ENCODE measurements at regions not wholly inside any gene's neighbourhood (a gene's known extent, or its start where the extent isn't known, plus 50 kb on each side); places are given as distances from the start of the nearest gene placed in this dataset.

DNA sequence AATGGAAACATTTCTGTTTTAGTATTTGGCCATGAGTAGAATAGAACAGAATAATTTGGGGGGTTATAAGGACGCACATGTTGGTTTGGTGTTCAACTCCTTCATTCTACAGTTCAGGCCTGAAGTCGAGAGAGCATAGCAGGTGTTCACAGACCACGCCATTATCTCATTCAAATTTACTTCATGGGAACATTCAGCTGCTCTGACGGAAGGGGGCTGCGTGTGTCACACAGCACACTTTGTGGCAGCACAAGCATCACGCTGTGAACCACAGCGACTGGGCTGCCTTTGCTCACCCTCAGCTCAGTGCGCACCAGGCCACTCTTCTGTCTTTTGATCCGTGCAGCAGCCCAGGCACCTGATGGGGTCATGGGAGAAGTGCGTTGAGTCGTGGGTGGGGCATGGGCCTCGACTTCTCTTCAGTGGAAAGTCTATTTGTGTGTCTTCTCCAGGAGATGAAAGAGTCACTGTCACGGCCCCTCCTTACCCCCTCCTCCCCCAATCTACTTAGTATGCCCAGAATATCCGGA is 348.6 kb upstream of the SALL3 start:
- in situ Hi-C loops (cut with HindIII; ENCODE audit: low pct_unique_long_range_greater_than_20kb, low sequenced_read_pairs) = no loop called here
- no peak for DNase-seq (ENCODE audit: low read depth in 1 of 2, low spot score in 1 of 2)
- TF ChIP-seq JUND (IDR thresholded peaks at IDR 0.05; ENCODE audit: low read depth) = no peak

DNA sequence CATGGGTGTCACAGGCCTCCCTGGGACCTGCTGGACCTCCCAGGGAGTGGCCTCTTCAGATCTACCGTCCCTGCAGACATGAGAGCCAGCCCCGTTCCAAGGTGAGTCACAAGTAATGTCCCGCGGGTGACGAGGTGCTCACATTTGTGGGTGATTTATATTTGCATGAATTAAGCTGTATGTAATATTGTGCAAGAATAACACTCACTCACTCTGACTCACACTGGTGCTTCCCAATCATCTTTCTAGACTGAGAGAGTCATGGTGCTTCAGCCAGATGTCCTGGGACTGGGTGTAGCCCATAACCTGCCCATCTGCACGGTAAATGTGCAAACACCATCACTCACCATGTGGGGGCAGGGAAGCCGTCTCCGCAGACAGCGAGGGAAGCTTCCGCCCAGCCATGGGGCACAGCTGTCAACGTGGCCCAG is 347.5 kb upstream of the SALL3 start:
- in situ Hi-C loops (cut with HindIII; ENCODE audit: low pct_unique_long_range_greater_than_20kb, low sequenced_read_pairs) = no loop called here
- no peak for TF ChIP-seq JUND (IDR thresholded peaks at IDR 0.05; ENCODE audit: low read depth)
- no peak for DNase-seq (ENCODE audit: low read depth in 1 of 2, low spot score in 1 of 2)

DNA sequence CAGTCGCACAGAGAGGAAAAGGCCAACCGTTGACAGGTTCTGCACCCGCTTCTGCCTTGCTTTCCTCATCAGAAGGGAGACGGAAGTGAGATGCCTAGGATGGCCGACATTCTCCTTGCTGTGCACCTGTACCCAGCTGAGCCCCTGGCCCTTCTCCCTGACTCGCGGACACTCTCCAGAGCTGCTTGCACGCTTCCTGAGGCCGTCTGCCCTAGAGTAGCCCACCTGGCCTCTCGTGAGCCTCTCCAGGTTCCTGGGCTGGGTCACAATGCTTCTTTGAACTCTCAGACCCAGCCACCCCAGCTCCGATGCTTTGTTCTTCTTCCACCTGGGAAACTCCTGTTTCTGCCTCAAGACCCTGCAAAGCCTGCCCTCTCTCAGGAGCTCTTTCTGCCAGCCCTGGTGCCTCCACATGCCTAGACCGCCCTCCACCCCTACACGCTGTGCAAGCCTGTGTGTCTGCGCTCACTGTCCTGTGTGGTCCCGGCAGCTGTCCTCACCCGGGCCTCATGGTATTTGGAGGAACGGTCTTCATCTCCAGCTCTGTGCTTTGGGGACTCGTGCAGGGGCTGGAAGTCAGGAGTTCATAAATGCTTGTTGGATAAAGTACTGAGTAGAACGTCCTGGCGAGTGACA is 345.4 kb upstream of the SALL3 start:
- DNase-seq (ENCODE audit: low read depth in 1 of 2, low spot score in 1 of 2) = no peak
- in situ Hi-C loops (cut with HindIII; ENCODE audit: low pct_unique_long_range_greater_than_20kb, low sequenced_read_pairs) = no loop called here
- no peak for TF ChIP-seq JUND (IDR thresholded peaks at IDR 0.05; ENCODE audit: low read depth)

DNA sequence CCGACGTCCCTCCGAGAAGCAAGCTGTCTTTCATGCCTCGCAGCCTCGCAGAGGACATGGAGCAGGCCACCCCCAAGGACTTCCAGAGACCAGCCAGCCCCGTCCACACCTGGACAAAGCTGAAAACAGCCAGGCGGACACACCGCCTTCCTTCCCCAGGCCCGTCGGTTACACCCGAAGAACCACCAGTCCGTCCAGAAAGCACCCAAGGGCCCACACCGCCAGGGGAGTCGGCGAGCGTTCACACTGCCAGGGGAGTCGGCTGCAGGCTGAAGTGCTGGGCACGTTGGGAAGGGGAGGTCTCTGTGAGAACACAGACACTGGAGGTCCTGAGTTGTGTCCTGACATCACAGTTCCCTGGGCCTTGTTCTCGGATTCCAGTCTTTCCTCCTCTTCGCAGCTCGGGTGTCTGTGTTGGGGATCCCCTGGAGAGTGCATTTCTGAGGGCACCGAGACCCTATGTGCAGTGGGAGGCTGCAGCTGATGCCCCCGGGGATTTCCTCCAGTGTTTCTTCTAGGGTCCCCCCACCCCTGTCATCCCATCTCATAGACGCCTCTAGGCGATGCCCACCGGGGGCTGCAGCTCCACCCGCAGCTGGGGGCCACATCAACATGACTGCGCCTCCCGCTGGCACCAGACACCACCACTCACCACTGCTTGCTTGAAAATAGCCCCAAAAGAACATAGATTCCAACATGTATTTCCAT is 344.4 kb upstream of the SALL3 start:
- in situ Hi-C loops (cut with HindIII; ENCODE audit: low pct_unique_long_range_greater_than_20kb, low sequenced_read_pairs) = no loop called here
- TF ChIP-seq JUND (IDR thresholded peaks at IDR 0.05; ENCODE audit: low read depth) = no peak
- DNase-seq (ENCODE audit: low read depth in 1 of 2, low spot score in 1 of 2) = no peak

DNA sequence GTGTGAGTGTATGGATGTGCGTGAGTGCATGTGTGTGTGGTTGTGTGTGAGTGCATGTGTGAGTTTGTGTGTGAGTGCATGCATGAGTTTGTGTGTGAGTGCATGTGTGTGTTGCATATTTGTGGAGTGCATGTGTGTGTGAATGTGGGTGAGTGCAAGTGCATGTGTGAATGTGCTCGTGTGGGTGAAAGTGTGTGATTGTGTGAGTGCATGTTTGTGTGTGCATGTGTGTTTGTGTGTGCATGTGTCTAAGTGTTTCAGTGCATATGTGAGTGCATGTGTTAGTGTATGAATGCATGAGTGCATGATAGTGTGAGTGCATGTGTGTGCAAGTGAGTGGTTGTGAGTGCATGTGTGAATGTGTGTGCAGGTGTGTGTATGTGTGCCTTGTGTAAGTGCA is 343.4 kb upstream of the SALL3 start:
- DNase-seq (ENCODE audit: low read depth in 1 of 2, low spot score in 1 of 2) = no peak
- in situ Hi-C loops (cut with HindIII; ENCODE audit: low pct_unique_long_range_greater_than_20kb, low sequenced_read_pairs) = no loop called here
- no peak for TF ChIP-seq JUND (IDR thresholded peaks at IDR 0.05; ENCODE audit: low read depth)

DNA sequence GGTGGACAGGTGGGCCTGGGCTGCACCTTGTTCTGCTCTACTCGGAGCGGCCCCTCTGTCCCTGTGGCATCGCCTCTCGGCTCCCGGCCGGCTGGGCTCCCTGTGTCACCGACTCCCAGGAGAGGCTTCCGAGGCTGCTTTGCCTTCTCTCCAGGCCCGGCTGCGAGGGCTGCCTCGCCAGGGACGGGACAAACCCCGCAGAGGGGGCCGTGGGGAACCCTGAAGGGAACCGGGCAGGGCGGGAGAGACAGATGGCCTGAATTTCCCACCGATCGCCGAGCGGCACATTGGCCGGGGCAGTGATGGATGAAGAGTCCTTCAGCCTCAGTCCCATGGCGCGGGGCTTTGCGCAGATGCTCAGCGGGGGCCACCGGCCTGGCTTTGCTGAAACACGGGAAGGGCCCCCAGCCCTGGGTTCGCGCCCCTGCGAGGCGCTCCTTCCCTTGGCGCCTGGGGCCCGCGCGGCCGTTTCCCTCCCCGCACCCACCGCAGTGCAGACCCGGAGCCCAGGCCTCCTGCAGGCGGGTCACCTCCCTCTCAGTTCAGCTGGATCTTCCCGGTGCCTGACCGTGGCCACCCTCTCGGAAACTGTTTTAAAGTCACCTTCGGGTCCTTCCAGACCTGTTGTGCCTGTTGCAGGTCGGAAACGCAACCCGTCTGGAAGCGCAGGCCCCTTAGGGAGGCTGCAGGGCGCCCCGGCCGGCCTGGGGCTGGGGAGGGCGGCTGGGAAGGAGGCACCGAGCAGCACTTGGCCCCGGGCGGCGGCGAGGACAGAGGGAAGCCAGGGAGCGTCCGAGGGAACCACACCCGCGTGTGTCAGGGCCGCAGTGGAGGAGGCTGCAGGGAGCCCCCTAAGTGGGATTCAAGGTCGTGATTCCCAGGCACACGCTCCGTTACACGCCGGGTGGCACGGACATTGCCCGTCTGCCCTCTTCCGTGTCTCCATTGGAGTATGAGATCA is 341.9 kb upstream of the SALL3 start:
- no peak for DNase-seq (ENCODE audit: low read depth in 1 of 2, low spot score in 1 of 2)
- no peak for TF ChIP-seq JUND (IDR thresholded peaks at IDR 0.05; ENCODE audit: low read depth)
- in situ Hi-C loops (cut with HindIII; ENCODE audit: low pct_unique_long_range_greater_than_20kb, low sequenced_read_pairs) = no loop called here

DNA sequence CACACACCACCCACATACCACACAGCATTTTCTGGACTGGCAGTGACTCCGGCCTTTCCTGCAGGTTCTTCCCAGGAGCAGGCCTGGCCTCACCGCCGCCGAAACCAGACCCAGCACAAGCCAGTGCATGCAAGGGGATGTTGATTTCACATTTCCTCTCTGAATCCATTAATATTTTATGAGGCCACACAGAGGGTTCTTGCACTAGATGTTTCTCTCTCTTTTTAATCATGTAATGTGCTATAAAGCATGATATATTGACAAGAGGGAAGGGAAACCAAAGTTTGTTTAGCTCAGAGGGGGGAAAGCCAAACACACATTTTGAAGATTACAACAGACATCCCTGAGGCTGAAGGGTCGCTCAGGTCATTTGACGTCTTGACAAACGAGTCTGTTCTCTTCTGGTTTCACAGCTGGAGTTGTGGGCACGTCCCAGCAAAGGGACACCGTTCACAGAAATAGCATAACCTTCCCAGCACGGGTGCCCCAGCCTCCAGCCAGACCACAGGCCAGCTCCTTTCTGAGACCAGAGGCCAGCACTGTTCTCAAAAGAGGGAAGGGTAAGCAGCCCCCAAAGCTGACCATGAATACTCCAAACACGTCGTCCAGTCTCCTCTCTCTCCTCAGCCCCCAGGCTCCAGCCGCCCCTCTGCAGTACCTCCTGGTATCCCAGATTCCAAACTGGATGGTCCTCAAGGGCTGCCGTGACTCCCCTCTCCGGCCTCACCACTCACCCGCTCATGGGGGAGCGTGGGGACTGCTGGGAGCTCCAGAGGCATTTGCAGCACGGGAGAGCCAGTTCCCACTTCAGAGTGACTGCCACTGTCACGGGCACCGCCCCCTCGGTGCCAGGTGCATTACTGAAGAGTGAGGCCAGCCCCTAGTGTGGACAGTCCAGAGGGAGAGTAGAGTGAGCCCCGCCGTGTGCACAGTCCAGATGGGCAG is 340.3 kb upstream of the SALL3 start:
- in situ Hi-C loops (cut with HindIII; ENCODE audit: low pct_unique_long_range_greater_than_20kb, low sequenced_read_pairs) = no loop called here
- DNase-seq (ENCODE audit: low read depth in 1 of 2, low spot score in 1 of 2) = no peak
- no peak for TF ChIP-seq JUND (IDR thresholded peaks at IDR 0.05; ENCODE audit: low read depth)

DNA sequence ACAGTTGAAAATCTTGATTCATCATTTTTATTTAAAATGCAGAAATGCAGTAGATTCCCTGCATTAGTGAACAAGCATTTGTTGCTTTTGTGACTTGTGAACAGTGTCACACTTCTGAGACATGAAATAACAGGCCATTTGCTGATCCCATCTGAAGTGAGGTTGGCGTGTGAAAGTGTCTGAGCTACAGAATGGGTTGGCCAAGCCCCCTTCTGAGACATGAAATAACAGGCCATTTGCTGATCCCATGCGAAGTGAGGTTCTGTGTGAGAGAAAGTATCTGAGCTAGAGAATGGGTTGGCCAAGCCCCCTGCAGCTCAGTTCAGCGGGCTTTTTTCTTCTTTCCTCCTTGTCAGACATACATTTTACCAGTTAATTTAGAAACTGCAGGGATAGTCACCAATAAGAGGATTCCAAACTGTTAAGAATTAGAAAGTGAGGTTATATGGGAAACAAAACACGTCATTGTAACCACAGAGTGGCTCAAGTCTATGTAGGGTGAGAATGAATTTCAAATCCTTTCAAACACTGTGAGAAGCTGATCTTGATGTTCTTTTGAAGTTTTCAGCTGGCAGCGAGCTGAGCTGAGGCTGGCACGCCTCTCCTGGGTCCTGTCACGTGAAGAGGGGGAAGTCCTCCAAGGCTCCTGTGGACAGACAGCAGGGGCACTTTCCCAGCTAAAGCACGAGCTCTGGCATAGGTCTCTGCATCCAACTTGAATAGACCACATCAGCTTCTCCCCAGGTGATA is 339.2 kb upstream of the SALL3 start:
- DNase-seq (ENCODE audit: low read depth in 1 of 2, low spot score in 1 of 2) = no peak
- no peak for TF ChIP-seq JUND (IDR thresholded peaks at IDR 0.05; ENCODE audit: low read depth)
- in situ Hi-C loops (cut with HindIII; ENCODE audit: low pct_unique_long_range_greater_than_20kb, low sequenced_read_pairs) = no loop called here

DNA sequence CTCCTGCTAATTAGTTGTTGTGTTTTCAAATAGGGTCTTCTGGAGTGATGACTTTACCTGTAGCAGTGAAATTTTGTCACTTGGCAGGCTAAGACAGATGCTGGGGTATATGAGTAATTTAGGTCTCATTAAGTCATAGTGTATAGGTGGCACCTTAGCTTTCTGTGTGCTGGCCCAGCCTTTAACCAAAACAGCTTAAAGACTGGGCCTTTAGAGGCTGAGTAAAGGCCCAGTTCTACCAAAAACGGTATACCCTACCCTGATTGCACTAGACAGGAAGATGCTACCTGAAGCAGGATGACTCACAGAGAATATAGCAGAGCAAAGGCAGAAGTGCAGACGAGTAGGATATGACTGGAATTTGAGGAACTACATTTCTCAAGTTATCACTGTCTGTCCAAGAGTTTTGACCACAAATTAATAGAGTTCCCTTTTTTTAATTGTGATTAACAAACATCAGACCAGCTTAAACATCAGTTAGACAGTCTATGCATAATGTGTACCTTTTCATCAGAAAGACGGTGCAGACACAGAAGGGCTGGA is 337.9 kb upstream of the SALL3 start:
- in situ Hi-C loops (cut with HindIII; ENCODE audit: low pct_unique_long_range_greater_than_20kb, low sequenced_read_pairs) = no loop called here
- no peak for DNase-seq (ENCODE audit: low read depth in 1 of 2, low spot score in 1 of 2)
- no peak for TF ChIP-seq JUND (IDR thresholded peaks at IDR 0.05; ENCODE audit: low read depth)

DNA sequence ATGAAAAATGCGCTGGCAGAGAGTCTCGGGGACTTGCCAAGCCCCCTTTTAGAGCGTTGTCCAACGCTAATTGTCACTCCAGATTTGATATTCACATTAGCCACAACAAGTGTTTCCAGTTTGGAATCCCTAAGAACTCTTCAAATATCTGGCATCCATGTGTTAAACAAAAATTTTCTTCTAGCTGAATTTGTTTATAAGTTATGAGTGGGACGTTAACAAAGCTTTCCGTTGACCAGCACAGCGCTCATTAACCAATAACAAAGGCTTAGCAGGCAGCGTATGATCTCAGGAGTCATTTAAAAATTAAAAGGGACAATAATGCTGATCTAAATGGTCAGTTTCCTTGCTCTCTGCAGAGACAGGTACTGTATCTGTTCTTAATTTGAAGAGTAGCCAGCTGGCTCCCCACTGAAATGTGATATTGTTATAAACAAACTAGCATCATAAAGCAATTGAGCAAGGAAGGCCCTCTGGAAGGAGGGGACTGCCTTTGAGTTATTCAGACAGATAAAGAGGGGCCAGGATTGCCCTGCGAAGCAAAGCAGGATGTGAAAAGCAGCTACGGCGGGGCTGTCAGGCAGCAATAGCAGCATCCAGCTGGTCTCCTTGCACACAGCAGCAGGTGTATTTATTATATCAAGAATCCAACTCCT is 337.2 kb upstream of the SALL3 start:
- no peak for DNase-seq (ENCODE audit: low read depth in 1 of 2, low spot score in 1 of 2)

More for the DNA sequence above, 337.2 kb upstream of the SALL3 start:
- in situ Hi-C loops (cut with HindIII; ENCODE audit: low pct_unique_long_range_greater_than_20kb, low sequenced_read_pairs) = no loop called here
- TF ChIP-seq JUND (IDR thresholded peaks at IDR 0.05; ENCODE audit: low read depth) = no peak

Data from T47D (cell line).